OCI-LY1 (cell line): ENCODE measurements at regions not wholly inside any gene's neighbourhood (a gene's known extent, or its start where the extent isn't known, plus 50 kb on each side); places are given as distances from the start of the nearest gene placed in this dataset.

Experiments used
- EZH2 ChIP-seq: fragments of 200-600 bp; sonication (generic), shearing (Covaris generic); IDR thresholded peaks from 2 replicates; pipeline ENCODE4 v1.8.0; 2017; ENCODE audit warnings: borderline replicate concordance, mixed run types, mild to moderate bottlenecking, antibody characterized with exemption, low read length, moderate library complexity, mixed read lengths
- TF ChIP-seq, protein P1 (sequence below): fragments of 200-600 bp; sonication (generic), shearing (Covaris generic); IDR thresholded peaks from 2 replicates; pipeline ENCODE4 v1.5.1; 2017; ENCODE audit warnings: mild to moderate bottlenecking, antibody characterized with exemption, low read length, moderate library complexity, mixed read lengths

DNA sequence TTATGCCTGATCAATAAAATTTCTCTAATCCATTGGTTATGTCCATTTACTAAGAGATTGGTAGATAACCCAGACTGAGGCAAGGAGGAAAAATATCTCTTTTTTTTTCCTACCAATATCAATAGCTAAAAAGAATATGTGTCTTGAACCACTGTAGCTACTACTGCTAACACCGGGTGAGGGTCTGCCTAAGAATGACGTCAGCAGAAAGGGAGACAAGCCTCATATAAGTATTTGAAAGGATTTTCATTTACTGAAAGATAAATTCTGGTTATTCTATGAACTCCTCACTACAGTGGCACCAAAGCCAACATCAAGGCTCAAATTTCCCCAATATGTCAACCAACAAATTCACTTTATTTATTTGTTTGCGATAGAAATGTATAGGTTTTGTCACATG, 389.0 kb upstream of the ALCAM start:
- TF ChIP-seq, protein P1, sequence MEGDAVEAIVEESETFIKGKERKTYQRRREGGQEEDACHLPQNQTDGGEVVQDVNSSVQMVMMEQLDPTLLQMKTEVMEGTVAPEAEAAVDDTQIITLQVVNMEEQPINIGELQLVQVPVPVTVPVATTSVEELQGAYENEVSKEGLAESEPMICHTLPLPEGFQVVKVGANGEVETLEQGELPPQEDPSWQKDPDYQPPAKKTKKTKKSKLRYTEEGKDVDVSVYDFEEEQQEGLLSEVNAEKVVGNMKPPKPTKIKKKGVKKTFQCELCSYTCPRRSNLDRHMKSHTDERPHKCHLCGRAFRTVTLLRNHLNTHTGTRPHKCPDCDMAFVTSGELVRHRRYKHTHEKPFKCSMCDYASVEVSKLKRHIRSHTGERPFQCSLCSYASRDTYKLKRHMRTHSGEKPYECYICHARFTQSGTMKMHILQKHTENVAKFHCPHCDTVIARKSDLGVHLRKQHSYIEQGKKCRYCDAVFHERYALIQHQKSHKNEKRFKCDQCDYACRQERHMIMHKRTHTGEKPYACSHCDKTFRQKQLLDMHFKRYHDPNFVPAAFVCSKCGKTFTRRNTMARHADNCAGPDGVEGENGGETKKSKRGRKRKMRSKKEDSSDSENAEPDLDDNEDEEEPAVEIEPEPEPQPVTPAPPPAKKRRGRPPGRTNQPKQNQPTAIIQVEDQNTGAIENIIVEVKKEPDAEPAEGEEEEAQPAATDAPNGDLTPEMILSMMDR, result no peak
- no peak for TF ChIP-seq EZH2
